GM18502 (cell line): ENCODE measurements at regions not wholly inside any gene's neighbourhood (a gene's known extent, or its start where the extent isn't known, plus 50 kb on each side); places are given as distances from the start of the nearest gene placed in this dataset.

Experiments
- ATAC-seq: cut with Tn5 transposase; IDR thresholded peaks from one replicate; pipeline ENCODE4 v1.9.1; 2021; ENCODE audit warnings: mild to moderate bottlenecking; ENCODE audit not compliant: unreplicated experiment, poor library complexity

- no peak for ATAC-seq
Measured at GRCh38 chr15:89421219-89421618, 75.2 kb downstream of the RHCG start.

DNA sequence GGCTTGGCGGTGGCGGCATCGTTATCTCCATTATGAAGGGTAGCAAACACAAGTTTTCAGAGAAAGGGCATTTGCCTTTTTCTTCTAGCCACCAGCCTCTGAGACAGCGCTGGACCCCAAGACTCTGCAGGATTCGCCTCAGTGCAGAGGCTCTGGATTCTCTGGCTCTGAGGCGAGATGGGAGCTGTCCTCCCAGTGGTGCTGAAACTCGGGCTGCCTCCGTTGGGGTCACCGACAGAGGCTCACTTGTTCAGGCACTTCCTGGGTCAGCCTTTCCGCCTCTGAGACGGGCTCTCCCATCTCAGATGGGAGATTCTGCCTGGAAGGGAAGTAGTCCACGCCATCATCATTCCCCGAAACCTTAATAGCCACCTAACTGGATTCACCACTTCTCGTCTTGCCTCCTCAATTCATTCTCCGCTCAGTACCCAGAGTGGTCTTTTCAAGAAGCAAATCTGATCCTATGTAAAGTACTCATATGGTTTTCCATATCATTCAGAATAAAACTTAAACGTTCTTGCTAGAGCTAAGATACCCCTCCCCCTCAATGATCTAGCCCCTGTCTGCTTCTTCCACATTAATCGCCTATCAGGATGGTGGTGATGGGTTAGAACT is 76.9 kb downstream of the RHCG start:
- ATAC-seq: no peak

- no peak for ATAC-seq
Measured at GRCh38 chr15:89417206-89417725, 79.1 kb downstream of the RHCG start.

- peak; percentile 93 for ATAC-seq
Measured at GRCh38 chr15:89416339-89417183, 79.8 kb downstream of the RHCG start.

GRCh38 chr15:89414571-89414970 is 79.9 kb upstream of the POLG start:
- no peak for ATAC-seq

GRCh38 chr15:89413877-89414276 is 79.3 kb upstream of the POLG start:
- ATAC-seq: no peak

DNA sequence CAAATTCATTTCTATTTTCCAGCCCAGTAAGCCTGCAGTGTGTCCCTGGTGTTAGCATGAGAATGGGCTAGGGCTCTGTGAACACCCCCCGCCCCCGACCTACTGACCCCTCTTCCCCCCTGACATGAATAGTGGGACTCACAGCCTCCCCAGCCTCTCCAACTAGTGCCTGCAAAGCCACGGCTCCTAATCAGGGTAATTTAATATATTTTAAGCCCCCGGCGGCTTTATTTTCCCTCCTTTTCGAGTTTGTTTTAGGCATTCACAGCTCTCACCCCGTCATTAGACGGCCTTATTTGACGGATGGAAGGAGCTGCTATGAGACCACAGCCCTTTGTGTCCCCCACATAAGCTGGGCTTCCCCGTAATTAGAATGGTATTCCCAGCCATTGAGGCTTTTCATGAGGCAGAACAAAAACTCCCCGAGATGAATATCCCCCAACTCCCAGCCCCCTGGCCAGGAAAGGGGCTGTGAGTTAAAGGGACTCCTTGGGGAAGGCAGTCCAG is 78.3 kb upstream of the POLG start:
- ATAC-seq: no peak

GRCh38 chr15:89410039-89410435 is 75.4 kb upstream of the POLG start:
- ATAC-seq: no peak

- no peak for ATAC-seq
Measured at GRCh38 chr15:89409184-89410038, 74.8 kb upstream of the POLG start.

GRCh38 chr15:89408372-89409183 is 74.0 kb upstream of the POLG start:
- ATAC-seq: no peak

DNA sequence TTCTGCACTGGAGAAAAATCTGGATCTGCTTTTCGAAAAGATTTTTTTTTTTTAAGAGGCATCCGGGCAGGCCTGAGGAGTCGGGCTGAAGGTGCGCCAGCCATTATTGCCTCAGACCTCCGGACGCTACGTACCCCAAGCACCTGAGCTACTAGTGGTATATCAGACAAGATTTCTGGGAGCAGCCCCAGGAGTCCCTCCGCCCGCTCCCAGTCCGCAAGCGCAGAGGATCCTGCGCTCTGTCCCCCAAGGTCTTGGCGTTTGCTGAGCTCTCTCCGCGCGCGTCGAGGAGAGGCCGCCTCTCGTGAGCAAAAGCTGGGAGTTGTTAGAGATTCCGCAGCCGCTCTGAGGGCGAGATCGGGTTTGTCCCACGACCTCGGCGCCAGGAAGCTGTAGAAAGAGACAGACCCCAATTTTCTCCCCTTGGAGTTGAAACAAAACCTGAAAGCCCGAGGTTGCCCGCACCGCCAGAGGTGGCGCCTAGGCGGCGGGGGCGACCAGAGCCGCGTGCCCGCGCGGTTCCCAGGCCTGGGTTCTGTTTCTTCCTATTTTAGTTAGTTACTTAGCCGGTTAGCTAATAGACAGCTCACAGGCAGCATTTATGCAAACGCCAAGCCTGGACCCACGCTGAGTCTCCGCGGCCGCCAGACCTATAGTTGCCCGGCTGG is 72.5 kb upstream of the POLG start:
- ATAC-seq: no peak

- ATAC-seq: no peak
Measured at GRCh38 chr15:89406218-89406939, 71.8 kb upstream of the POLG start.

GRCh38 chr15:89405494-89405893 is 70.9 kb upstream of the POLG start:
- no peak for ATAC-seq

- no peak for ATAC-seq
Measured at GRCh38 chr15:89404023-89404422, 69.4 kb upstream of the POLG start.

- ATAC-seq: no peak
Measured at GRCh38 chr15:89402518-89402805, 67.8 kb upstream of the POLG start.

DNA sequence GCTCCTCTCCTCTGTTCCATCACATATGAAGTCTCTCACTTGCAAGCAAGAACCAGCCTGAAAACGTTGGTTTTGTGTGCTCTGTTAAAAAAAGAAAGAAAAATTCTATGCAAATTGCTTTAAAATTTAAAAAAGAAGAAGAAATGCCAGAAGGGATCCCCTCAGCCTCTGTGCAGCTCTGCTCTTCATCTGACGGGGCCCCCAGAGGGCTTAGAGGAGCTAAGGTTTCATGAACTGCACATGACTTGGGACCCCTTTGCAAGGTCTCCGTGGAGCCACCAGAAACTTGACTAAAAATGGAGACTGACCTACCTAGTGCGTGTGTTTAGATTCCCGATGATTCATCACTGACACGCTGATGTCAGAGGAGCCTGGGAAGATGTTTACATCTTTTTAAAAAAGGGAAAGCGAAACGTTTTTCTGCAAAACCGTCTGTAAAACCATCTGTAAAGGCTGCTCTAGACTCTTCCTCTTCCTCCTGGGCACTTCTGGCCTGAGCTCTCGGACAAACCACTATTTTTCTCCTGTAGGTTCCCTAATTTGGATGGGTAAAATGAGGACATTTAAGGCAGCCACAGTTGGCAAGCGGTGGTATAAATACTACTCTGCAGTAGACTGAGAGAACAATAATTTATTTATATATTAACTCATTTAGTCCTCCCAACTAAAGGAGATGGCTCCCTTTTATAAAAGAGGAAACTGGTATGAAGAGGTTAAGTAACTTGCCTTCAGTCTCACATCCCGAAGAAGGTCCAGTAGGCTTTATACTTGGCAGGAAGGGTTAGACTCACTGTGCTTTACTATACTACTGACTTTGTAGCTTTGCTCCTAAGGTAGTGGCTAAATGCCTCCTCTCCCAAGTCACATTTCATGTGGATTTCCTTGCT is 67.2 kb upstream of the POLG start:
- no peak for ATAC-seq

GRCh38 chr15:89400782-89401545 is 66.3 kb upstream of the POLG start:
- ATAC-seq: no peak
